NB4 (cell line): ENCODE measurements at regions not wholly inside any gene's neighbourhood (a gene's known extent, or its start where the extent isn't known, plus 50 kb on each side); places are given as distances from the start of the nearest gene placed in this dataset.

Experiments
- DNase-seq: peaks from one replicate; pipeline ENCODE4 v3.0.0; 2010; ENCODE audit warnings: low read depth
- H3K4me3 ChIP-seq: one replicate; pipeline ENCODE4 v1.5.1; 2011; ENCODE audit warnings: mild to moderate bottlenecking, low read depth, low read length, moderate library complexity
- MYC ChIP-seq: IDR thresholded peaks from 2 replicates; pipeline ENCODE4 v1.6.1; 2011; ENCODE audit warnings: low read depth, low read length
- POLR2A ChIP-seq: IDR thresholded peaks from 2 replicates; pipeline ENCODE4 v1.6.1; 2011; ENCODE audit warnings: mild to moderate bottlenecking; ENCODE audit not compliant: insufficient read length; ENCODE audit errors: extremely low read depth
- TF ChIP-seq, protein P1 (sequence below): IDR thresholded peaks from one replicate; pipeline ENCODE4 v1.5.1; 2012; ENCODE audit warnings: low read depth, low read length
- TF ChIP-seq, protein P2 (sequence below): IDR thresholded peaks from 2 replicates; pipeline ENCODE4 v1.6.1; 2011; ENCODE audit warnings: low read depth, low read length

DNA sequence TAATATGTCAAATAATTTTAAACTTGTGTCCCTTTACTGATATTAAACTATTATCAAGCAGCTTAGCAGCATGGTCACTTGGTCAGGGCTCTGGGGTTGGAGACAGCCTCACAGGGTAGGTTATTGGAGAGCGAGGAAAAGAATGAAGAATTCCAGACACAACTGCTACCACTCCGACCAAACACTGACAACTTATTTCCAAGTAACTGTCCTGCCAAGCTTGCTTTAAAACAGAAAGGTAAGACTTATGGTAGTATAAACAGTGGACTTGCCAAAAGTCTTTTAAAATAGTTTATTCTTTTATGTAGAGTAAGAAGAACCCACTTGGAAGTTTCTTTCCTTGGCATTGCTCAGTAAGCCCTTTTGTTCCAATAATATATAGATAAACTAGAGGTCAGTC, 364.1 kb downstream of the DEPDC1B start:
- TF ChIP-seq POLR2A (no peak), MYC (no peak)
- TF ChIP-seq, protein P1, sequence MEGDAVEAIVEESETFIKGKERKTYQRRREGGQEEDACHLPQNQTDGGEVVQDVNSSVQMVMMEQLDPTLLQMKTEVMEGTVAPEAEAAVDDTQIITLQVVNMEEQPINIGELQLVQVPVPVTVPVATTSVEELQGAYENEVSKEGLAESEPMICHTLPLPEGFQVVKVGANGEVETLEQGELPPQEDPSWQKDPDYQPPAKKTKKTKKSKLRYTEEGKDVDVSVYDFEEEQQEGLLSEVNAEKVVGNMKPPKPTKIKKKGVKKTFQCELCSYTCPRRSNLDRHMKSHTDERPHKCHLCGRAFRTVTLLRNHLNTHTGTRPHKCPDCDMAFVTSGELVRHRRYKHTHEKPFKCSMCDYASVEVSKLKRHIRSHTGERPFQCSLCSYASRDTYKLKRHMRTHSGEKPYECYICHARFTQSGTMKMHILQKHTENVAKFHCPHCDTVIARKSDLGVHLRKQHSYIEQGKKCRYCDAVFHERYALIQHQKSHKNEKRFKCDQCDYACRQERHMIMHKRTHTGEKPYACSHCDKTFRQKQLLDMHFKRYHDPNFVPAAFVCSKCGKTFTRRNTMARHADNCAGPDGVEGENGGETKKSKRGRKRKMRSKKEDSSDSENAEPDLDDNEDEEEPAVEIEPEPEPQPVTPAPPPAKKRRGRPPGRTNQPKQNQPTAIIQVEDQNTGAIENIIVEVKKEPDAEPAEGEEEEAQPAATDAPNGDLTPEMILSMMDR = no peak
- TF ChIP-seq, protein P2, sequence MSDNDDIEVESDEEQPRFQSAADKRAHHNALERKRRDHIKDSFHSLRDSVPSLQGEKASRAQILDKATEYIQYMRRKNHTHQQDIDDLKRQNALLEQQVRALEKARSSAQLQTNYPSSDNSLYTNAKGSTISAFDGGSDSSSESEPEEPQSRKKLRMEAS = no peak
- DNase-seq = no peak
- H3K4me3 ChIP-seq = no peak overlapping the region

DNA sequence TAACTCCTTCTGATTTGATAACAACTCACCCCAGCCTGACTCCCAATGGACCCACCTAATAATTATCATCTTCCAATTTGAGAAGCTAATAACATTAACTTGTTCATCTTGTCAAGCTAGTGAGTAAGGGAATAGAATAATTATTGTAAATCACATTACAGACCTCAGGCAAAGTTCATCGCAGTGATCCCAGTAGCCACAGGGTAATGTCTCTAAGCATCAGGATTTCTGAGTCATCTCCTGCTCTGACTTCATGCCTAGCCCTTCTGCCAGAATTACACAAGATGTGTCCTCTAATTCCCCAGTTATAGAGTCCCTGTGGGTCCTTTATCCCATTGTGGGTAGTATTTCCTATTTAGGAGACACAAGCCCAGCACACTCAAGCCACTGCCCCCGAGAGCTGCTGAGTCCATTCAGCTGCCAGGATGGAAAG, 365.7 kb downstream of the DEPDC1B start:
- H3K4me3 ChIP-seq = no peak overlapping the region
- TF ChIP-seq MYC = no peak
- DNase-seq = peak; percentile 25

DNA sequence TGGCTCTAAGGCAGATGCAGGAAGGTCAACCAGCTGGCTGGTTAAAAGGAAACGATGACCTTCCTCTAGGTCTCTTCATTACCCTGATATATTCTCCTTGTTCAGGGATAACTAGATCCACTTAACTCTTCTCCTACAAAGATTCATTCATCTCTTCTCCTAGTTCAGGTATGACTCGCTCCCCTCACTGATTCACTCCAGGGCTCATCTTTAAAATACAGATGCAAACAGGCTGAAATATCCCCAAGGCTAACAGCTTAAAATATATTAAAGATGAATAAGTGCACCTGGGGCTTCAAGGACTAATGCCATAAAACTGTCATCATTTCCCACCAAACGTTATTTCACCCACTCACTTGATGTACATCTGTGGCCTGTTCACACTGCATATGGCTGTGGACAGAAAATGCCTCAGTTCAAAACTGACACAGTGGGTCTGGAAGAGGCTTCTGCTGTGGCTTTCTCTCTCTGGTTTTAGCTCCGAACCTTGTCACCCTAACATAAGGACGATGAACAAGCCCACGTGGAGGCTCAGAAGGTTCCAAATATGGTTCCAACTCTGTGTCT, 366.9 kb downstream of the DEPDC1B start:
- no peak for TF ChIP-seq POLR2A
- TF ChIP-seq, protein P2 = no peak
- TF ChIP-seq, protein P1 = no peak
- no peak for TF ChIP-seq MYC
- no peak for DNase-seq
- H3K4me3 ChIP-seq = no peak overlapping the region

DNA sequence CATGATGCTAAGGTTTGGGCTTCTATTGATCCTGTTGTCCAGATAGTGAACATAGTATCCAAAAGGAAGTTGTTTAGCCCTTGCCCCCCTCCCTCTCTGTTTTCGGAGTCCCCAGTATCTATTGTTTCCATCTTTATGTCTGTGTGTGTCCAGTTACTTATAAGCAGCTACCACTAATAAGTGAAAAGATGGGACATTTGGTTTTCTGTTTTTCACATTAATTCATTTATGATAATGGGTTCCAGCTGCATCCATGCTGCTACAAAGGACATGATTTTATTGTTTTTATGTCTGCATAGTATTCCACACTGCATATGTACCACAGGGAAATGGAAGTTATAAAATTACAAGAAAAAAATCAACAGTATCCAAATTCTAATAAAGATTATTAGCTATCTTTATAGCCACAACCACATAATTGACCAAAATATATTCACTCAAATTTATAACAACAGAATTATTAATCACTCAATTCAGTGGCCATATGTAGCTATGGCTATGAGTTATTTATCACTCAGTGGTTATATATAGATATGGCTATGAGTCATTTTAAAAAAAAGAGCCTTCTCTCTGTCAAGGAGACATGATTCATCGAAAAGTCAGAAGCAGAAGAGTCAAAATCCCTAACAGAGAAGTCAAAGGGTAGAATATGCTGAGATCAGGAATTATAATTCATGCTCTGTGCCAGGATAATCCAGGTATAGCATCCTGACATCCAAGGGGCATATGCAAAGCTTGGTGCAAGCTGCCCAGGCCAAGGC, 367.5 kb downstream of the DEPDC1B start:
- no peak overlapping the region for H3K4me3 ChIP-seq
- peak; percentile 16 for DNase-seq
- TF ChIP-seq, protein P2 = no peak
- TF ChIP-seq POLR2A (no peak), MYC (no peak)
- TF ChIP-seq, protein P1 = no peak

DNA sequence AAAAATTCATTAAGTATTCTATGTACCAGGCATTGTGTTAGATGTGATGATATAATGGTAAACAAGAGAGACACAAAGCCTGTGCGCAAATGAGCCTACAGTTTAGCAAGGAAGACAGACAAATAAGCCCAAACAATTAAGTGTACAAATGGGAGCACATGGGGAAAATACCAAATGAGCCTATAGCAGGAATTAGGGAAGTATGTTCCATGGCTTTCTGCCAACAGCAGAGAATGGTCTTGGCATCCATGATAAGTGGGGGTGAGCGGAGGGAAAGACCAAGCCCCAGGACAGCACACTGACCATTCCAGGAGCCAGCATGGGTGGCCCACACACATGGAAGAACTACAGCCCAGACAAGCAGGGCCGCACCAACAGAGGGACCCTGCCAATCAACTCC, 369.7 kb downstream of the DEPDC1B start:
- TF ChIP-seq, protein P1 = no peak
- TF ChIP-seq, protein P2 = no peak
- TF ChIP-seq POLR2A (no peak), MYC (no peak)
- no peak for DNase-seq
- no peak overlapping the region for H3K4me3 ChIP-seq

DNA sequence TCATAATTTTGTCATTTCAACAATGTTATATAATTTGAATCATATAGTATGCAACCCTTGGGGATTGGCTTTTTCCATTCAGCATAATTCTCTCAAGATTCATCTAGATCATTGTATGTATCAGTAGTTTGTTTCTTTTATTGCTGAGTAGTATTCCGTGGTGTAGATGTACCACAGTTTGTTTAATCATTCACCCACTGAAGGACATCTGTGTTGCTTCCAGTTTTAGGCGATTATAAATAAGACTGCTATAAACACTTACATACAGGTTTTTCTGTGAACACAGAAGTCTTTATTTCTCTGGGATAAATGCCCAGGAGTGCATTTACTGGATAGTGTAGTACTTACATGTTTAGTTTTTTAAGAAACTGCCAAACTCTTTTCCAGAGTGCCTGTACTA, 374.1 kb downstream of the DEPDC1B start:
- no peak for DNase-seq
- H3K4me3 ChIP-seq = no peak overlapping the region
- TF ChIP-seq, protein P2 = no peak
- TF ChIP-seq POLR2A = no peak
- no peak for TF ChIP-seq MYC
- TF ChIP-seq, protein P1 = no peak
